Panc1 (cell line): ENCODE measurements at regions not wholly inside any gene's neighbourhood (a gene's known extent, or its start where the extent isn't known, plus 50 kb on each side); places are given as distances from the start of the nearest gene placed in this dataset.

ENCODE experiments used
- ATAC-seq: fragments of 200-7000 bp; cut with Tn5 transposase; 2 replicates; pipeline ENCODE4 v1.9.1; 2020; ENCODE audit warnings: mild to moderate bottlenecking, moderate library complexity
- BruUV-seq: library from RNA; stranded (reverse); fragments of 400-500 nt; replicated peaks from 2 replicates; lab custom pipeline; 2021; lab: Mats Ljungman, UMichigan
- CTCF ChIA-PET: fragments of 300-600 bp; sonication (Branson Sonifier 250); formaldehyde crosslinking; loops from one replicate; lab custom pipeline; 2022; ENCODE audit warnings: antibody characterized with exemption; lab: Charles Lee
- POLR2A ChIA-PET: fragments of 300-600 bp; sonication (Branson Sonifier 250); formaldehyde crosslinking; loops from one replicate; lab custom pipeline; 2022; ENCODE audit warnings: antibody characterized with exemption; lab: Charles Lee
- DNase-seq: peaks from one replicate; pipeline ENCODE4 v3.0.0-alpha.2; 2010; ENCODE audit warnings: low read depth, low spot score
- H3K27ac ChIP-seq: 2 replicates; pipeline ENCODE4 v1.5.1; 2011; ENCODE audit warnings: mild to moderate bottlenecking, low read length, inconsistent platforms
- H3K27me3 ChIP-seq: fragments of 200-500 bp; sonication (Bioruptor generic); 2 replicates; pipeline ENCODE4 v1.6.0; 2014; ENCODE audit warnings: low read length, inconsistent platforms; ENCODE audit not compliant: control insufficient read depth, insufficient read depth
- H3K36me3 ChIP-seq: fragments of 200-500 bp; sonication (Bioruptor generic); 2 replicates; pipeline ENCODE4 v1.5.1; 2014; ENCODE audit warnings: inconsistent platforms, mild to moderate bottlenecking, low read length, moderate library complexity; ENCODE audit not compliant: control insufficient read depth, insufficient read depth
- H3K4me1 ChIP-seq: 2 replicates; pipeline ENCODE4 v1.5.1; 2011; ENCODE audit warnings: inconsistent platforms, mild to moderate bottlenecking, low read length, moderate library complexity; ENCODE audit not compliant: control insufficient read depth, insufficient read depth
- H3K4me3 ChIP-seq, 2 experiments: 2 replicates each; pipeline ENCODE4 v1.5.1; 2011 to 2012; ENCODE audit warnings: low read depth in 2 of 2, low read length in 2 of 2, mild to moderate bottlenecking in 2 of 2, inconsistent platforms in 1 of 2, moderate library complexity in 1 of 2
- H3K9me3 ChIP-seq: fragments of 200-500 bp; sonication (Bioruptor generic); 2 replicates; pipeline ENCODE4 v1.5.1; 2014; ENCODE audit warnings: low read depth, mild to moderate bottlenecking, inconsistent platforms, low read length, moderate library complexity; ENCODE audit not compliant: control insufficient read depth, insufficient read depth
- POLR2AphosphoS5 ChIP-seq: IDR thresholded peaks from 2 replicates; pipeline ENCODE4 v1.6.1; 2012; ENCODE audit warnings: mild to moderate bottlenecking, low read depth, low read length, moderate library complexity
- SIN3A ChIP-seq: IDR thresholded peaks from 2 replicates; pipeline ENCODE4 v1.6.1; 2012; ENCODE audit warnings: low read depth, mild to moderate bottlenecking, low read length, moderate library complexity, borderline replicate concordance; ENCODE audit not compliant: insufficient read depth
- TCF7L2 ChIP-seq: IDR thresholded peaks from 2 replicates; pipeline ENCODE4 v1.6.1; 2011; ENCODE audit warnings: mild to moderate bottlenecking, low read depth, low read length, inconsistent platforms
- in situ Hi-C: cut with HindIII; loops from 2 replicates; pipeline ENCODE4 v1.10.0; 2016; ENCODE audit warnings: low sequenced_read_pairs, low pct_unique_long_range_greater_than_20kb
- intact Hi-C: fragments of 100-400 bp; cut with micrococcal nuclease; formaldehyde crosslinking; loops from one replicate; pipeline ENCODE4 v1.10.0; 2022; ENCODE audit not compliant: unreplicated experiment
- TF ChIP-seq, protein P1 (sequence below), 2 experiments: IDR thresholded peaks; 2 replicates each; pipeline ENCODE4 v1.6.1; 2011 to 2012; ENCODE audit warnings: low read depth in 2 of 2, control low read depth in 1 of 2, low read length in 1 of 2, mild to moderate bottlenecking in 1 of 2, moderate library complexity in 1 of 2; ENCODE audit not compliant: insufficient read depth in 1 of 2
- TF ChIP-seq, protein P2 (sequence below): fragments of 450-650 bp; IDR thresholded peaks from 2 replicates; pipeline ENCODE4 v1.5.1; 2017; ENCODE audit warnings: mild to moderate bottlenecking

DNA sequence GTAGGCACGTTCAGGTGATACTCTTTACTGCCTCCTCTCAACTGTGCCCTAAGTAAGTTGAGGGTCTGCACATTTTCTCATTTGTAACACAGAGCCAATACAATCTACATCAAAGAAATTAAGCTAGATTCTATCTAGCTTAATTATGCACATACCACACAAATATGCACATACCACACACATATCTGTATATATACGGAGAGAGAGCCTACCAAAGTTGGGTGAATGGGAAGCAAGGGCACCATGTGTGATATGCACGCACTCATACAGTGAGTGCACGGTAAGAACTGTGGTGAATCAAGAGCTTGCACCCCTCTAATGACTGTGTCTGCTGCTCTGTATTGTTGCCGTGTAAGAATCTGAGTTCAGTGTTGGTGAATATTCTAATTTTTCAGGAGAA lies 314.9 kb downstream of the ZNF326 start:
- H3K27ac ChIP-seq, result no peak overlapping the region
- CTCF ChIA-PET, result interaction anchor here (0.6 kb wide), 1 partner anchor 31 kb away, joined by 11 read pairs; no protein-coding TSS in a partner anchor
- intact Hi-C loops, result no loop called here
- no TSS peak for BruUV-seq
- no peaks in the 10 kb centered on the region for H3K9me3 ChIP-seq
- POLR2A ChIA-PET, result no interaction called here
- H3K27me3 ChIP-seq, result no peaks in the 10 kb centered on the region
- no peak for DNase-seq
- H3K4me1 ChIP-seq, result no peaks in the 10 kb centered on the region
- H3K36me3 ChIP-seq, result no peaks in the 10 kb centered on the region
- H3K4me3 ChIP-seq, result no peak overlapping the region
- TF ChIP-seq, protein P1, sequence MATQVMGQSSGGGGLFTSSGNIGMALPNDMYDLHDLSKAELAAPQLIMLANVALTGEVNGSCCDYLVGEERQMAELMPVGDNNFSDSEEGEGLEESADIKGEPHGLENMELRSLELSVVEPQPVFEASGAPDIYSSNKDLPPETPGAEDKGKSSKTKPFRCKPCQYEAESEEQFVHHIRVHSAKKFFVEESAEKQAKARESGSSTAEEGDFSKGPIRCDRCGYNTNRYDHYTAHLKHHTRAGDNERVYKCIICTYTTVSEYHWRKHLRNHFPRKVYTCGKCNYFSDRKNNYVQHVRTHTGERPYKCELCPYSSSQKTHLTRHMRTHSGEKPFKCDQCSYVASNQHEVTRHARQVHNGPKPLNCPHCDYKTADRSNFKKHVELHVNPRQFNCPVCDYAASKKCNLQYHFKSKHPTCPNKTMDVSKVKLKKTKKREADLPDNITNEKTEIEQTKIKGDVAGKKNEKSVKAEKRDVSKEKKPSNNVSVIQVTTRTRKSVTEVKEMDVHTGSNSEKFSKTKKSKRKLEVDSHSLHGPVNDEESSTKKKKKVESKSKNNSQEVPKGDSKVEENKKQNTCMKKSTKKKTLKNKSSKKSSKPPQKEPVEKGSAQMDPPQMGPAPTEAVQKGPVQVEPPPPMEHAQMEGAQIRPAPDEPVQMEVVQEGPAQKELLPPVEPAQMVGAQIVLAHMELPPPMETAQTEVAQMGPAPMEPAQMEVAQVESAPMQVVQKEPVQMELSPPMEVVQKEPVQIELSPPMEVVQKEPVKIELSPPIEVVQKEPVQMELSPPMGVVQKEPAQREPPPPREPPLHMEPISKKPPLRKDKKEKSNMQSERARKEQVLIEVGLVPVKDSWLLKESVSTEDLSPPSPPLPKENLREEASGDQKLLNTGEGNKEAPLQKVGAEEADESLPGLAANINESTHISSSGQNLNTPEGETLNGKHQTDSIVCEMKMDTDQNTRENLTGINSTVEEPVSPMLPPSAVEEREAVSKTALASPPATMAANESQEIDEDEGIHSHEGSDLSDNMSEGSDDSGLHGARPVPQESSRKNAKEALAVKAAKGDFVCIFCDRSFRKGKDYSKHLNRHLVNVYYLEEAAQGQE (IDR thresholded peaks at IDR 0.05; ENCODE audit: insufficient read depth in 1 of 2, low read depth in 2 of 2, low read length in 1 of 2), result no peak
- TF ChIP-seq, protein P2, sequence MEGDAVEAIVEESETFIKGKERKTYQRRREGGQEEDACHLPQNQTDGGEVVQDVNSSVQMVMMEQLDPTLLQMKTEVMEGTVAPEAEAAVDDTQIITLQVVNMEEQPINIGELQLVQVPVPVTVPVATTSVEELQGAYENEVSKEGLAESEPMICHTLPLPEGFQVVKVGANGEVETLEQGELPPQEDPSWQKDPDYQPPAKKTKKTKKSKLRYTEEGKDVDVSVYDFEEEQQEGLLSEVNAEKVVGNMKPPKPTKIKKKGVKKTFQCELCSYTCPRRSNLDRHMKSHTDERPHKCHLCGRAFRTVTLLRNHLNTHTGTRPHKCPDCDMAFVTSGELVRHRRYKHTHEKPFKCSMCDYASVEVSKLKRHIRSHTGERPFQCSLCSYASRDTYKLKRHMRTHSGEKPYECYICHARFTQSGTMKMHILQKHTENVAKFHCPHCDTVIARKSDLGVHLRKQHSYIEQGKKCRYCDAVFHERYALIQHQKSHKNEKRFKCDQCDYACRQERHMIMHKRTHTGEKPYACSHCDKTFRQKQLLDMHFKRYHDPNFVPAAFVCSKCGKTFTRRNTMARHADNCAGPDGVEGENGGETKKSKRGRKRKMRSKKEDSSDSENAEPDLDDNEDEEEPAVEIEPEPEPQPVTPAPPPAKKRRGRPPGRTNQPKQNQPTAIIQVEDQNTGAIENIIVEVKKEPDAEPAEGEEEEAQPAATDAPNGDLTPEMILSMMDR, result no peak
- TF ChIP-seq TCF7L2 (no peak), SIN3A (no peak), POLR2AphosphoS5 (no peak)
- in situ Hi-C loops, result no loop called here
- no peak for ATAC-seq

DNA sequence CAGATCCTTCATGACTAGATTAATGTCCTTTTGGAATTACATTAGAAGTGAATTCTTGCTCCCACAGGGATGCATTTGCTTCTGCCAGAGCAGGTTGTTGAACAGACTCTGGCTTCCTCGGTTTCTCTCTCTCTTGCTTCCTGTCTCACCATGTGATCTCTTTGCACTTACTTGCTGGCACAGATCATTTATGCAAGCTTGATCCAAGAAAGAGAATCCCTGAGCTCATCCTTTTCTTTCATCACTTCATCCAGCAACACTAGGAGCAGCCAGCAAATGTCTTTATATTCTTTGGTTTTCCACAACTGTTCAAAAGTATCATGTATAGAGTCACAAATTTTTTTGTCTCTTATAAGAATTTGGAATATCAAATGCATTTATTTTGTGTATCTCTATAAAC lies 313.5 kb downstream of the ZNF326 start:
- Histone ChIP-seq H3K27me3 (no peaks in the 10 kb centered on the region), H3K4me3 (no peak overlapping the region), H3K9me3 (no peaks in the 10 kb centered on the region), H3K36me3 (no peaks in the 10 kb centered on the region), H3K27ac (no peak overlapping the region), H3K4me1 (no peaks in the 10 kb centered on the region)
- no peak for DNase-seq
- ChIA-PET POLR2A (no interaction called here), CTCF (no interaction called here)
- no peak for ATAC-seq
- in situ Hi-C loops (no loop called here), intact Hi-C loops (no loop called here)
- no peak for TF ChIP-seq SIN3A
- no TSS peak for BruUV-seq

DNA sequence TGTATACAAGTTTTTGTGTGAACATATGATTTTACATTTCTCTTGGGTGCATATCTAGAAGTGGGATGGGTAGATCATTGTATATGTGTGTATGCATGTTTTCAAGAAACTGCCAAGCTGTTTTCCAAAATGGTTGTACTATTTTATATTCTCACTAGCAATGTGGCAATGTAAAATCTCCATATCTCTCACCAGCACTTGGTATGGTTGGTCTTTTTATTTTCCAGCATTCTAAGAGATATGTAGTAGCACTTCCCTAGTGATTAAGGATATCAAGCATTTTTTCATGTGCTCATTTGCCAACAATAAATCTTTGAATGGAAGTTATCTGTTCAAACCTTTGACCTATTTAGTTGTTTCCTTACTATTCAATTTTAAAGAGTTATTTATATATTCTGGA lies 310.7 kb downstream of the ZNF326 start:
- DNase-seq (no peak), ATAC-seq (no peak)
- ChIA-PET CTCF (no interaction called here), POLR2A (no interaction called here)
- H3K36me3 ChIP-seq, result no peaks in the 10 kb centered on the region
- intact Hi-C loops, result no loop called here
- H3K27me3 ChIP-seq, result no peaks in the 10 kb centered on the region
- in situ Hi-C loops, result no loop called here
- H3K27ac ChIP-seq, result no peak overlapping the region
- no peaks in the 10 kb centered on the region for H3K4me1 ChIP-seq
- no peak overlapping the region for H3K4me3 ChIP-seq
- TF ChIP-seq, protein P2, result no peak
- TF ChIP-seq SIN3A (no peak), TCF7L2 (no peak), POLR2AphosphoS5 (no peak)
- BruUV-seq, result no TSS peak
- no peaks in the 10 kb centered on the region for H3K9me3 ChIP-seq
